H1 (cell line): ENCODE measurements at regions not wholly inside any gene's neighbourhood (a gene's known extent, or its start where the extent isn't known, plus 50 kb on each side); places are given as distances from the start of the nearest gene placed in this dataset.

Source experiments
- CTCF ChIA-PET: fragments of 300-600 bp; sonication (Branson Sonifier 250); formaldehyde crosslinking; loops from one replicate; lab custom pipeline; 2021; ENCODE audit not compliant: partially characterized antibody; lab: Charles Lee
- POLR2A ChIA-PET: fragments of 300-600 bp; sonication (Branson Sonifier 250); formaldehyde crosslinking; loops from one replicate; lab custom pipeline; 2021; ENCODE audit warnings: inconsistent platforms; ENCODE audit not compliant: partially characterized antibody; lab: Charles Lee
- DNase-seq, 2 experiments: peaks; one replicate each; pipeline versions ENCODE4 v3.0.0 to v3.0.0-alpha.2; 2010 to 2022; ENCODE audit warnings: low spot score in 2 of 2, low read depth in 1 of 2, mixed read lengths in 1 of 2
- FAIRE-seq: peaks from 2 replicates; lab custom pipeline; 2011; peaks lifted over from hg19 to GRCh38; lab: Jason Lieb, UNC
- H2AFZ ChIP-seq: 2 replicates; pipeline ENCODE4 v1.8.1; 2012; ENCODE audit warnings: low read length, inconsistent platforms
- H2AK5ac ChIP-seq: 2 replicates; pipeline ENCODE4 v1.6.1; 2013; ENCODE audit warnings: low read depth, low read length
- H2BK120ac ChIP-seq: replicated peaks from 2 replicates; pipeline ENCODE3; 2013; ENCODE audit warnings: low read depth, low read length, inconsistent platforms
- H2BK12ac ChIP-seq: 2 replicates; pipeline ENCODE4 v1.6.1; 2013; ENCODE audit warnings: low read depth, low read length
- H2BK15ac ChIP-seq: 2 replicates; pipeline ENCODE4 v1.6.1; 2013; ENCODE audit warnings: low read length
- H2BK20ac ChIP-seq: 2 replicates; pipeline ENCODE4 v1.6.1; 2013; ENCODE audit warnings: low read length
- H2BK5ac ChIP-seq: 2 replicates; pipeline ENCODE4 v1.6.1; 2013; ENCODE audit warnings: low read depth, low read length
- H3K14ac ChIP-seq: 2 replicates; pipeline ENCODE4 v1.6.1; 2013; ENCODE audit warnings: inconsistent platforms; ENCODE audit not compliant: insufficient read length
- H3K18ac ChIP-seq: 2 replicates; pipeline ENCODE4 v1.6.1; 2013; ENCODE audit warnings: low read length; ENCODE audit errors: extremely low read depth
- H3K23ac ChIP-seq: 2 replicates; pipeline ENCODE4 v1.6.1; 2013; ENCODE audit warnings: inconsistent platforms; ENCODE audit not compliant: insufficient read length
- H3K23me2 ChIP-seq: 2 replicates; pipeline ENCODE4 v1.6.1; 2013; ENCODE audit warnings: low read depth, low read length
- H3K27ac ChIP-seq: 2 replicates; pipeline ENCODE4 v1.6.1; 2011; ENCODE audit warnings: low read depth, low read length, inconsistent platforms
- H3K27me3 ChIP-seq, 4 experiments: replicated peaks in 1 of 4; 1 replicate in 1 of 4; 2 replicates in 3 of 4; pipeline versions ENCODE4 v1.6.1 to v1.8.1; 2011 to 2013; ENCODE audit warnings: low read length in 3 of 4, mild to moderate bottlenecking in 3 of 4, inconsistent platforms in 2 of 4, mixed read lengths in 2 of 4, moderate library complexity in 1 of 4; ENCODE audit not compliant: control insufficient read depth in 3 of 4, insufficient read depth in 3 of 4; ENCODE audit errors: extremely low read depth in 1 of 4
- H3K36me3 ChIP-seq, 4 experiments: 2 replicates each; pipeline versions ENCODE4 v1.6.1 to v1.8.1; 2011 to 2013; ENCODE audit warnings: mild to moderate bottlenecking in 4 of 4, low read length in 3 of 4, moderate library complexity in 2 of 4, control low read depth in 1 of 4, inconsistent platforms in 1 of 4; ENCODE audit not compliant: insufficient read depth in 4 of 4, control insufficient read depth in 2 of 4
- H3K4ac ChIP-seq: replicated peaks from 2 replicates; pipeline ENCODE3; 2013; ENCODE audit warnings: low read length, low read depth, mixed read lengths, inconsistent platforms; ENCODE audit not compliant: insufficient read length
- H3K4me1 ChIP-seq, 4 experiments: replicated peaks in 1 of 4; 1 replicate in 1 of 4; 2 replicates in 3 of 4; pipeline versions ENCODE4 v1.6.1 to v1.8.1; 2011 to 2013; ENCODE audit warnings: low read length in 3 of 4, inconsistent platforms in 2 of 4, mixed read lengths in 1 of 4; ENCODE audit not compliant: insufficient read depth in 4 of 4, control insufficient read depth in 3 of 4
- H3K4me2 ChIP-seq, 2 experiments: 2 replicates each; pipeline versions ENCODE4 v1.6.1 to v1.8.1; 2011 to 2013; ENCODE audit warnings: low read depth in 2 of 2, low read length in 2 of 2, control low read depth in 1 of 2, inconsistent platforms in 1 of 2, mild to moderate bottlenecking in 1 of 2; ENCODE audit not compliant: insufficient read depth in 1 of 2
- H3K4me3 ChIP-seq, 4 experiments: fragments of 200-600, 300-600 bp in 1 of 4; sonication (generic), shearing (Covaris generic), sonication (Bioruptor Twin) in 1 of 4; 2 replicates each; pipeline versions ENCODE4 v1.5.1 to v1.8.1; 2011 to 2016; ENCODE audit warnings: low read length in 4 of 4, low read depth in 3 of 4, control low read depth in 2 of 4, inconsistent platforms in 2 of 4, mild to moderate bottlenecking in 2 of 4, mixed read lengths in 1 of 4, moderate library complexity in 1 of 4; ENCODE audit not compliant: insufficient read depth in 2 of 4; ENCODE audit errors: extremely low read depth in 1 of 4
- H3K56ac ChIP-seq: replicated peaks from 2 replicates; pipeline ENCODE3; 2013; ENCODE audit warnings: low read depth, mild to moderate bottlenecking, mixed read lengths, low read length, inconsistent platforms; ENCODE audit not compliant: insufficient read length
- H3K79me1 ChIP-seq: 2 replicates; pipeline ENCODE4 v1.6.1; 2013; ENCODE audit warnings: low read depth, low read length, control low read depth
- H3K79me2 ChIP-seq, 2 experiments: 2 replicates each; pipeline versions ENCODE4 v1.6.1 to v1.8.1; 2012 to 2013; ENCODE audit warnings: low read length in 2 of 2, mild to moderate bottlenecking in 2 of 2, inconsistent platforms in 1 of 2; ENCODE audit not compliant: insufficient read depth in 2 of 2, control insufficient read depth in 1 of 2
- H3K9ac ChIP-seq, 4 experiments: replicated peaks in 1 of 4; 1 replicate in 1 of 4; 2 replicates in 3 of 4; pipeline versions ENCODE4 v1.6.1 to v1.8.1; 2011 to 2013; ENCODE audit warnings: low read depth in 3 of 4, low read length in 3 of 4, control low read depth in 2 of 4, mild to moderate bottlenecking in 2 of 4, moderate library complexity in 2 of 4, inconsistent platforms in 1 of 4; ENCODE audit errors: extremely low read depth in 1 of 4
- H3K9me3 ChIP-seq, 2 experiments: 2 replicates each; pipeline versions ENCODE4 v1.6.1 to v1.8.1; 2012 to 2013; ENCODE audit warnings: mild to moderate bottlenecking in 2 of 2, moderate library complexity in 2 of 2, control low read depth in 1 of 2, inconsistent platforms in 1 of 2, low read depth in 1 of 2, low read length in 1 of 2, mixed read lengths in 1 of 2; ENCODE audit not compliant: insufficient read depth in 2 of 2
- H4K20me1 ChIP-seq, 2 experiments: replicated peaks in 1 of 2; 2 replicates each; pipeline versions ENCODE3 to v1.8.1; 2011 to 2013; ENCODE audit warnings: inconsistent platforms in 2 of 2, low read length in 2 of 2, mild to moderate bottlenecking in 1 of 2; ENCODE audit not compliant: insufficient read depth in 2 of 2, control insufficient read depth in 1 of 2
- H4K5ac ChIP-seq: 2 replicates; pipeline ENCODE4 v1.6.1; 2013; ENCODE audit warnings: low read length, low read depth, mixed read lengths, inconsistent platforms; ENCODE audit not compliant: insufficient read length
- H4K8ac ChIP-seq: 2 replicates; pipeline ENCODE4 v1.8.0; 2013; ENCODE audit warnings: mild to moderate bottlenecking, moderate library complexity, low read length, inconsistent platforms; ENCODE audit not compliant: insufficient read depth; ENCODE audit errors: extremely low read depth
- H4K91ac ChIP-seq: replicated peaks from 2 replicates; pipeline ENCODE3; 2013; ENCODE audit warnings: low read length, mixed read lengths, inconsistent platforms; ENCODE audit not compliant: insufficient read length
- CHD1 ChIP-seq: IDR thresholded peaks from 2 replicates; pipeline ENCODE4 v1.6.1; 2012; ENCODE audit warnings: low read depth, low read length, improper control_type of control experiment
- CREB1 ChIP-seq: IDR thresholded peaks from 2 replicates; pipeline ENCODE4 v1.6.1; 2012; ENCODE audit warnings: inconsistent platforms
- GABPA ChIP-seq: IDR thresholded peaks from 2 replicates; pipeline ENCODE4 v1.6.1; 2011; ENCODE audit warnings: mild to moderate bottlenecking, low read length, moderate library complexity, borderline replicate concordance; ENCODE audit not compliant: insufficient read depth
- GTF2F1 ChIP-seq: IDR thresholded peaks from 2 replicates; pipeline ENCODE4 v1.6.1; 2012; ENCODE audit warnings: low read depth, low read length, improper control_type of control experiment, borderline replicate concordance
- POU5F1 ChIP-seq: IDR thresholded peaks from 2 replicates; pipeline ENCODE4 v1.6.1; 2011; ENCODE audit warnings: low read depth, mild to moderate bottlenecking, low read length, moderate library complexity
- SRF ChIP-seq: IDR thresholded peaks from 2 replicates; pipeline ENCODE4 v1.6.1; 2011; ENCODE audit warnings: mild to moderate bottlenecking, low read depth, low read length, moderate library complexity
- whole genome bisulfite sequencing, 2 experiments: shearing (Covaris generic) in 1 of 2; methylation state at CpG; one replicate each; pipeline versions ENCODE4 v1.1.6 to v1.1.7; 2013 to 2015; ENCODE audit warnings: low lambda C conversion rate in 2 of 2, mixed read lengths in 2 of 2, inconsistent platforms in 1 of 2, low coverage in 1 of 2, missing lambda C conversion rate in 1 of 2; ENCODE audit not compliant: insufficient replicate concordance in 2 of 2, insufficient coverage in 1 of 2, insufficient read length in 1 of 2; ENCODE audit errors: extremely low coverage in 1 of 2, missing lambda C conversion rate in 1 of 2; 5-methylcytosine and 5-hydroxymethylcytosine counted together

GRCh38 chr1:234932106-234932505 lies 196.5 kb downstream of the TOMM20 start:
- Histone ChIP-seq H3K27me3 (peaks cover 0 to 4% (median 2%) of the 10 kb centered on the region in 4 experiments; a peak in 3 of 7 replicates), H2BK12ac (no peak overlapping the region), H3K36me3 (no peaks in the 10 kb centered on the region), H3K27ac (no peak overlapping the region), H2AFZ (no peak overlapping the region), H3K4me1 (peaks cover 0 to 4% (median 0%) of the 10 kb centered on the region in 4 experiments; a peak in 3 of 7 replicates), H2BK120ac (no peak overlapping the region), H3K18ac (no peak overlapping the region), H4K91ac (peak overlapping the region; percentile 36), H3K9ac (no peak overlapping the region), H3K79me2 (no peaks in the 10 kb centered on the region), H3K4ac (no peak overlapping the region), H3K14ac (no peak overlapping the region), H3K4me2 (no peak overlapping the region), H3K23ac (no peak overlapping the region), H4K20me1 (no peaks in the 10 kb centered on the region), H3K79me1 (no peaks in the 10 kb centered on the region), H3K4me3 (no peak overlapping the region), H2BK20ac (no peak overlapping the region), H2BK5ac (no peak overlapping the region), H3K9me3 (no peaks in the 10 kb centered on the region), H4K5ac (no peak overlapping the region), H2AK5ac (no peak overlapping the region), H3K56ac (no peak overlapping the region), H2BK15ac (no peak overlapping the region), H3K23me2 (no peaks in the 10 kb centered on the region), H4K8ac (no peak overlapping the region)
- WGBS, 2 experiments = 84% methylated on average over 12 of the region's 12 CpGs; no CpG with 5 or more reads in 1 of the 2 experiments
- TF ChIP-seq GABPA = no peak
- no peak for TF ChIP-seq CREB1
- TF ChIP-seq CHD1 = no peak
- no peak for TF ChIP-seq SRF
- no peak for TF ChIP-seq POU5F1
- TF ChIP-seq GTF2F1 = no peak
- FAIRE-seq = no peak
- POLR2A ChIA-PET = interaction anchor here (1.2 to 1.5 kb wide), 2 partner anchors 12 to 13 kb away, joined by 3 read pairs; no protein-coding TSS in a partner anchor
- CTCF ChIA-PET = no interaction called here
- DNase-seq = no peak
